A549 (cell line): ENCODE measurements at regions not wholly inside any gene's neighbourhood (a gene's known extent, or its start where the extent isn't known, plus 50 kb on each side); places are given as distances from the start of the nearest gene placed in this dataset.
A peak's percentile ranks its signal among the peaks of the same experiment; 100 is the strongest.

Experiments
- ATAC-seq, 2 experiments: fragments of 200-7000 bp in 1 of 2; fragments of >200 bp in 1 of 2; cut with Nextera tagmentation in 1 of 2; cut with Tn5 transposase in 1 of 2; 3 replicates each; pipeline versions ENCODE4 v1.8.0 to v1.9.1; 2018 to 2020; ENCODE audit warnings: mild to moderate bottlenecking in 1 of 2, moderate library complexity in 1 of 2
- CTCF ChIA-PET: fragments of 300-600 bp; sonication (Branson Sonifier 250); formaldehyde crosslinking; extraction: SDS; loops from one replicate; lab custom pipeline; 2021; ENCODE audit warnings: antibody characterized with exemption, inconsistent platforms; lab: Yijun Ruan, JAX
- POLR2A ChIA-PET: fragments of 350-600 bp; formaldehyde crosslinking; extraction: SDS; loops from one replicate; lab custom pipeline; 2021; ENCODE audit warnings: antibody characterized with exemption, inconsistent platforms; lab: Yijun Ruan, JAX
- DNase-seq, 2 experiments: peaks; one replicate each; pipeline versions ENCODE4 v3.0.0 to v3.0.0-alpha.2; 2011 to 2016; ENCODE audit warnings: low read depth in 1 of 2, low spot score in 1 of 2
- FAIRE-seq: peaks from 2 replicates; lab custom pipeline; 2011; peaks lifted over from hg19 to GRCh38; lab: Jason Lieb, UNC
- H3K27ac ChIP-seq, 2 experiments: fragments of >200 bp; sonication (Bioruptor Twin); formaldehyde crosslinking; 3 replicates each; pipeline ENCODE4 v1.5.1; 2016 to 2017
- H3K4me1 ChIP-seq: fragments of >200 bp; sonication (Bioruptor Twin); formaldehyde crosslinking; 3 replicates; pipeline ENCODE4 v1.6.1; 2016
- H3K4me2 ChIP-seq: fragments of >200 bp; sonication (Bioruptor Twin); formaldehyde crosslinking; 3 replicates; pipeline ENCODE4 v1.6.1; 2016
- H3K4me3 ChIP-seq: fragments of >200 bp; sonication (Bioruptor Twin); formaldehyde crosslinking; 3 replicates; pipeline ENCODE4 v1.5.1; 2016
- H3K9me3 ChIP-seq: fragments of >200 bp; sonication (Bioruptor Twin); formaldehyde crosslinking; 3 replicates; pipeline ENCODE4 v1.6.1; 2016
- CBX2 ChIP-seq: fragments of 200-600 bp; sonication (generic); IDR thresholded peaks from 2 replicates; pipeline ENCODE4 v1.6.1; 2016; ENCODE audit warnings: low read depth, mild to moderate bottlenecking, borderline replicate concordance
- CEBPB ChIP-seq, 2 experiments: fragments of >200 bp in 1 of 2; sonication (Bioruptor Twin) in 1 of 2; formaldehyde crosslinking in 1 of 2; IDR thresholded peaks; 2 replicates each; pipeline ENCODE4 v1.6.1; 2012 to 2016
- EHF ChIP-seq: fragments of 250-450 bp; sonication (Bioruptor Pico); IDR thresholded peaks from 2 replicates; pipeline ENCODE4 v1.5.0; 2020; ENCODE audit warnings: mild to moderate bottlenecking
- FOSL2 ChIP-seq, 2 experiments: fragments of 450-650 bp in 1 of 2; fragments of >200 bp in 1 of 2; sonication (Bioruptor Twin) in 1 of 2; formaldehyde crosslinking; IDR thresholded peaks; 2 replicates each; pipeline versions ENCODE4 v1.5.0 to v1.6.1; 2016 to 2020; ENCODE audit warnings: mild to moderate bottlenecking in 1 of 2, moderate library complexity in 1 of 2
- HEYL ChIP-seq: fragments of 250-450 bp; sonication (Bioruptor Pico); IDR thresholded peaks from 2 replicates; pipeline ENCODE4 v1.8.0; 2021; ENCODE audit warnings: mild to moderate bottlenecking, moderate library complexity
- HOXA7 ChIP-seq: fragments of 250-450 bp; sonication (Bioruptor Pico); IDR thresholded peaks from 2 replicates; pipeline ENCODE4 v1.5.0; 2020; ENCODE audit warnings: mild to moderate bottlenecking, moderate library complexity
- HOXB13 ChIP-seq: fragments of 250-450 bp; sonication (Bioruptor Pico); IDR thresholded peaks from 2 replicates; pipeline ENCODE4 v1.5.0; 2020; ENCODE audit warnings: low read depth, mild to moderate bottlenecking, moderate library complexity
- HOXB5 ChIP-seq: fragments of 250-450 bp; sonication (Bioruptor Pico); IDR thresholded peaks from 2 replicates; pipeline ENCODE4 v1.5.0; 2020; ENCODE audit warnings: mild to moderate bottlenecking, moderate library complexity
- KDM1A ChIP-seq: fragments of 200-600 bp; sonication (generic); IDR thresholded peaks from 2 replicates; pipeline ENCODE4 v1.6.1; 2016; ENCODE audit warnings: low read depth, mild to moderate bottlenecking
- KDM5A ChIP-seq: fragments of 200-600 bp; sonication (generic); IDR thresholded peaks from 2 replicates; pipeline ENCODE4 v1.6.1; 2016; ENCODE audit warnings: antibody characterized with exemption, mild to moderate bottlenecking
- MAFK ChIP-seq: fragments of 450-650 bp; IDR thresholded peaks from 2 replicates; pipeline ENCODE4 v1.6.1; 2014; ENCODE audit not compliant: partially characterized antibody
- NPAS2 ChIP-seq: fragments of 250-450 bp; sonication (Bioruptor Pico); IDR thresholded peaks from 2 replicates; pipeline ENCODE4 v1.8.0; 2022; ENCODE audit warnings: mild to moderate bottlenecking, moderate library complexity, borderline replicate concordance
- PHF8 ChIP-seq: fragments of 200-600 bp; sonication (generic); IDR thresholded peaks from 2 replicates; pipeline ENCODE4 v1.6.1; 2016; ENCODE audit warnings: low read depth, mild to moderate bottlenecking, antibody characterized with exemption, moderate library complexity, borderline replicate concordance
- RAD21 ChIP-seq, 2 experiments: fragments of >200 bp in 1 of 2; sonication (Bioruptor Twin) in 1 of 2; formaldehyde crosslinking in 1 of 2; IDR thresholded peaks in 1 of 2; conservative IDR thresholded peaks in 1 of 2; 2 replicates in 1 of 2; 3 replicates in 1 of 2; pipeline ENCODE4 v1.6.1; 2012 to 2018; ENCODE audit warnings: inconsistent platforms in 1 of 2
- RARB ChIP-seq: fragments of 250-450 bp; sonication (Bioruptor Pico); IDR thresholded peaks from 2 replicates; pipeline ENCODE4 v1.8.0; 2021; ENCODE audit warnings: mild to moderate bottlenecking, moderate library complexity
- RCOR1 ChIP-seq: fragments of 150-350 bp; IDR thresholded peaks from 2 replicates; pipeline ENCODE4 v1.6.1; 2014; ENCODE audit warnings: antibody characterized with exemption, low read length, low read depth
- ZFP36 ChIP-seq: fragments of 450-650 bp; IDR thresholded peaks from 2 replicates; pipeline ENCODE4 v1.6.1; 2014; ENCODE audit warnings: borderline replicate concordance; ENCODE audit not compliant: partially characterized antibody
- ZNF302 ChIP-seq: fragments of 250-450 bp; sonication (Bioruptor Pico); IDR thresholded peaks from 2 replicates; pipeline ENCODE4 v1.9.0; 2021; ENCODE audit warnings: inconsistent platforms, mild to moderate bottlenecking, moderate library complexity
- ZSCAN20 ChIP-seq: fragments of 250-450 bp; sonication (Bioruptor Pico); IDR thresholded peaks from 2 replicates; pipeline ENCODE4 v1.8.0; 2022; ENCODE audit warnings: mild to moderate bottlenecking, moderate library complexity
- WGBS: methylation state at CpG from one replicate; pipeline ENCODE4 v1.1.6; 2017; ENCODE audit errors: missing lambda C conversion rate; 5-methylcytosine and 5-hydroxymethylcytosine counted together
- TF ChIP-seq, protein P1 (sequence below): IDR thresholded peaks from 2 replicates; pipeline ENCODE4 v1.6.1; 2012
- TF ChIP-seq, protein P2 (sequence below): fragments of 450-650 bp; IDR thresholded peaks from 2 replicates; pipeline ENCODE4 v1.6.1; 2014; ENCODE audit warnings: antibody characterized with exemption
- TF ChIP-seq, protein P3 (sequence below): fragments of 200-600 bp; sonication (generic); IDR thresholded peaks from 2 replicates; pipeline ENCODE4 v1.6.1; 2016; ENCODE audit warnings: antibody characterized with exemption, mild to moderate bottlenecking, moderate library complexity
- TF ChIP-seq, protein P4 (sequence below): IDR thresholded peaks from 2 replicates; pipeline ENCODE4 v1.6.1; 2012; ENCODE audit warnings: low read depth, borderline replicate concordance
- TF ChIP-seq, protein P5 (sequence below): fragments of 150-350 bp; IDR thresholded peaks from 2 replicates; pipeline ENCODE4 v1.6.1; 2014; ENCODE audit warnings: low read depth, mild to moderate bottlenecking, low read length

DNA sequence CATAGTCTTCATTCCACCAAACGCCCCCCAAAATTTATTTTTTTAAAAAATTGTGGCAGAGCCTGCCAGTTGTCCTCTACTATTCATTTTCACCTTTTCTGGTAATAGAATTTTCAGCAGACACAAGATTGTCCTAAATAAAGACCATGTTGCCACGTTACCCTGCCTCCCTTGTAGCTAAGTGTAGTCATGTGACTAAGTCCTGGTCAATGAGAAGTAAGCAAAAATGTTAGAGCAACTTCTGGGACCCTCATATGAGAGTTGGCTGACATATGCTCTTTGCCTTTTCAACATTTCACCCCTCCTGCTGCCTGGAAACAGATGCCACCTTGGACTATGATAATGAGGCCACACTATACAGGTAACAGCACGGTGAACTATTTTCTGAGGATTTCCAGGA, 203.1 kb downstream of the PIK3R1 start:
- no peak overlapping the region for H3K4me3 ChIP-seq
- 68% methylated on average over 3 of the region's 3 CpGs for WGBS
- H3K9me3 ChIP-seq, result no peaks in the 10 kb centered on the region
- DNase-seq (no peak), ATAC-seq (no peak), FAIRE-seq (no peak)
- H3K27ac ChIP-seq, result no peak overlapping the region; a peak in 1 of 6 replicates
- H3K4me2 ChIP-seq, result no peak overlapping the region
- ChIA-PET CTCF (interaction anchor here (1.0 to 1.9 kb wide), 2 partner anchors 13 to 544 kb away, joined by 3 to 4 read pairs; no protein-coding TSS in a partner anchor), POLR2A (no interaction called here)
- H3K4me1 ChIP-seq, result peaks cover 15% of the 10 kb centered on the region
- TF ChIP-seq MAFK (no peak), CEBPB (IDR thresholded peaks at IDR 0.05) (no peak), ZFP36 (no peak)

DNA sequence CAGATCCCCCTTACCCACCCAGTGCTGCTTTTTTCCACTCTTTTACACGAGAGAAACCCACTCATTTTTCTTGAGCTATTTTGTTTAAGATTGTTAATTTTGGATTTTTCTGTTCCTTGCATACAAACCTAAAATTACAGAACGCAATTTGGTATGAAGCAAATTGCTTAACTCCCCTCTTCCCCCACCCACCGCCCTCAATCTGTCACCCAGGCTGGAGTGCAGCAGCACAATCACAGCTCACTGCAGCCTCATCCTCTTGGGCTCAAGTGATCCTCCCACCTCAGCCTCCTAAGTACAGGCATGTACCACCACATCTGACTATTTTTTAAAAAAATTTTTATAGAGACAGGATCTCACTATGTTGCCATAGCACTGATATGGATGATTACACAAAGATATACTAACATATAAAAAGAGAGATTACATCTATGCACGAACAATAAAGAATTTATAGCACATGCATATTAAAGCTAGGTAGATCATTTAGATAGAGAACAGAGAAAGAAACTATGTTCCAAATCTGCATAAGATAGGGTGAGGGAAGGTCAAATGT, 203.6 kb downstream of the PIK3R1 start:
- H3K4me2 ChIP-seq, result peak overlapping the region; percentile 46
- TF ChIP-seq, protein P1, sequence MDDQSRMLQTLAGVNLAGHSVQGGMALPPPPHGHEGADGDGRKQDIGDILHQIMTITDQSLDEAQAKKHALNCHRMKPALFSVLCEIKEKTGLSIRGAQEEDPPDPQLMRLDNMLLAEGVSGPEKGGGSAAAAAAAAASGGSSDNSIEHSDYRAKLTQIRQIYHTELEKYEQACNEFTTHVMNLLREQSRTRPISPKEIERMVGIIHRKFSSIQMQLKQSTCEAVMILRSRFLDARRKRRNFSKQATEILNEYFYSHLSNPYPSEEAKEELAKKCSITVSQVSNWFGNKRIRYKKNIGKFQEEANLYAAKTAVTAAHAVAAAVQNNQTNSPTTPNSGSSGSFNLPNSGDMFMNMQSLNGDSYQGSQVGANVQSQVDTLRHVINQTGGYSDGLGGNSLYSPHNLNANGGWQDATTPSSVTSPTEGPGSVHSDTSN, result no peak
- TF ChIP-seq FOSL2 (IDR thresholded peaks at IDR 0.05) (no peak), FOSL2 (CRISPR knock-in tag; IDR thresholded peaks at IDR 0.05) (no peak), KDM1A (no peak), EHF (CRISPR knock-in tag) (no peak), HEYL (no peak), HOXB13 (no peak), NPAS2 (CRISPR knock-in tag) (no peak), HOXA7 (CRISPR knock-in tag) (no peak), HOXB5 (CRISPR knock-in tag) (no peak), RARB (CRISPR knock-in tag) (no peak), ZNF302 (CRISPR knock-in tag) (no peak), KDM5A (no peak)
- TF ChIP-seq, protein P2, sequence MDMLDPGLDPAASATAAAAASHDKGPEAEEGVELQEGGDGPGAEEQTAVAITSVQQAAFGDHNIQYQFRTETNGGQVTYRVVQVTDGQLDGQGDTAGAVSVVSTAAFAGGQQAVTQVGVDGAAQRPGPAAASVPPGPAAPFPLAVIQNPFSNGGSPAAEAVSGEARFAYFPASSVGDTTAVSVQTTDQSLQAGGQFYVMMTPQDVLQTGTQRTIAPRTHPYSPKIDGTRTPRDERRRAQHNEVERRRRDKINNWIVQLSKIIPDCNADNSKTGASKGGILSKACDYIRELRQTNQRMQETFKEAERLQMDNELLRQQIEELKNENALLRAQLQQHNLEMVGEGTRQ, result no peak
- WGBS, result 60% methylated on average over 4 of the region's 4 CpGs
- H3K9me3 ChIP-seq, result no peaks in the 10 kb centered on the region
- ChIA-PET POLR2A (no interaction called here), CTCF (interaction anchor here (1.2 to 1.9 kb wide), 2 partner anchors 12 to 44 kb away, joined by 3 to 4 read pairs; no protein-coding TSS in a partner anchor)
- H3K27ac ChIP-seq, result peak overlapping the region; percentile 33 to 57; a peak in 2 of 6 replicates
- ATAC-seq, result no peak
- no peak overlapping the region for H3K4me3 ChIP-seq
- peaks cover 15% of the 10 kb centered on the region for H3K4me1 ChIP-seq
- no peak for FAIRE-seq
- DNase-seq, result no peak

DNA sequence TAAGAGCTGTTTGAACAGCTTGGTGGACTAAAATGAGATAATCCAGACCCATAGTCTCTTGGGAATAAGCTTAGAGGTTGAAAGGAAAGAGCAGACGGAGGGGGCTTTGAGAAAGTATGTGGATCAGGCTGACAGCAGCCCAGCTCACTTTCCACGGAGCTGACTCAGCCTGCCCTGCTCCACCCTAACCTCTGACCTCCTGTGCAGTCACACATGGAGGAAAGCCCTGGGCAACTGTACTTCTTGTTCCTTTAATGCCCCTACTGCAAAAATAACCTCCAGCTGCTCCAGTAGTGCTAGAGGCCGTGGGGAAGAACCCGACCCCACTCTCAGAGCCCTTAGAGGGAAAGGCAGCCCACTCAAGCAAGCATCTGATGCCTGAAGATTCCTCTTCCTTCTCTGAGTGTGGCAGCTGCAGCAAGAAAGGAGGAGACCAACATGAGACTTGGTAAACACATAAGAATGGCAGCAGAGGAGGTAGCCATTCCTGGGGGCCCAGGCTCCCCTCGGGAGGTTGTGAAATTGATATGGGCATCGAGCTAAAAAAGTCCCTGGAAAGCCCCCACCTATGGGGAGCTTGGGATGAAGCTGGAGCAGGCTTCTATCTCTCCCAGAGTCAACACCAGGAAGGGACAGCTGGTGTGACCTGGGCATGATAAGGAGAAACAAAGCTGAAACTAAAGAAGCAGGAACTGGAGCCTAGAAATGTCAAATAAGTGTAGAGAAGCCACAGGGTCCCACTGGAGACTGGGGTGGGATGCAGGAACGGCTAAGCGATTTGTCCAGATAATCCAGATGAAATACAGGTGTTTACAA, 204.3 kb downstream of the PIK3R1 start:
- Histone ChIP-seq H3K4me3 (no peak overlapping the region), H3K9me3 (no peaks in the 10 kb centered on the region), H3K4me1 (peaks cover 15% of the 10 kb centered on the region), H3K27ac (peak overlapping the region; percentile 33 to 57; a peak in 3 of 6 replicates), H3K4me2 (peak overlapping the region; percentile 46)
- WGBS, result 36% methylated on average over 8 of the region's 8 CpGs
- POLR2A ChIA-PET, result no interaction called here
- no peak for FAIRE-seq
- DNase-seq, result no peak
- ATAC-seq, result peak in 1 of 2 experiments; percentile 43; a peak in 1 of 6 replicates
- CTCF ChIA-PET, result interaction anchor here (1.2 to 1.9 kb wide), 2 partner anchors 12 to 45 kb away, joined by 3 to 4 read pairs; no protein-coding TSS in a partner anchor
- TF ChIP-seq CBX2 (no peak), RCOR1 (no peak), RAD21 (conservative IDR thresholded peaks at IDR 0.05 in 1 of 2, IDR thresholded peaks at IDR 0.05 in 1 of 2) (no peak), HOXA7 (CRISPR knock-in tag) (no peak), MAFK (no peak), ZSCAN20 (CRISPR knock-in tag) (no peak), KDM1A (no peak), PHF8 (no peak), EHF (CRISPR knock-in tag) (no peak)
- TF ChIP-seq, protein P3, sequence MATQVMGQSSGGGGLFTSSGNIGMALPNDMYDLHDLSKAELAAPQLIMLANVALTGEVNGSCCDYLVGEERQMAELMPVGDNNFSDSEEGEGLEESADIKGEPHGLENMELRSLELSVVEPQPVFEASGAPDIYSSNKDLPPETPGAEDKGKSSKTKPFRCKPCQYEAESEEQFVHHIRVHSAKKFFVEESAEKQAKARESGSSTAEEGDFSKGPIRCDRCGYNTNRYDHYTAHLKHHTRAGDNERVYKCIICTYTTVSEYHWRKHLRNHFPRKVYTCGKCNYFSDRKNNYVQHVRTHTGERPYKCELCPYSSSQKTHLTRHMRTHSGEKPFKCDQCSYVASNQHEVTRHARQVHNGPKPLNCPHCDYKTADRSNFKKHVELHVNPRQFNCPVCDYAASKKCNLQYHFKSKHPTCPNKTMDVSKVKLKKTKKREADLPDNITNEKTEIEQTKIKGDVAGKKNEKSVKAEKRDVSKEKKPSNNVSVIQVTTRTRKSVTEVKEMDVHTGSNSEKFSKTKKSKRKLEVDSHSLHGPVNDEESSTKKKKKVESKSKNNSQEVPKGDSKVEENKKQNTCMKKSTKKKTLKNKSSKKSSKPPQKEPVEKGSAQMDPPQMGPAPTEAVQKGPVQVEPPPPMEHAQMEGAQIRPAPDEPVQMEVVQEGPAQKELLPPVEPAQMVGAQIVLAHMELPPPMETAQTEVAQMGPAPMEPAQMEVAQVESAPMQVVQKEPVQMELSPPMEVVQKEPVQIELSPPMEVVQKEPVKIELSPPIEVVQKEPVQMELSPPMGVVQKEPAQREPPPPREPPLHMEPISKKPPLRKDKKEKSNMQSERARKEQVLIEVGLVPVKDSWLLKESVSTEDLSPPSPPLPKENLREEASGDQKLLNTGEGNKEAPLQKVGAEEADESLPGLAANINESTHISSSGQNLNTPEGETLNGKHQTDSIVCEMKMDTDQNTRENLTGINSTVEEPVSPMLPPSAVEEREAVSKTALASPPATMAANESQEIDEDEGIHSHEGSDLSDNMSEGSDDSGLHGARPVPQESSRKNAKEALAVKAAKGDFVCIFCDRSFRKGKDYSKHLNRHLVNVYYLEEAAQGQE, result no peak
- TF ChIP-seq, protein P4, sequence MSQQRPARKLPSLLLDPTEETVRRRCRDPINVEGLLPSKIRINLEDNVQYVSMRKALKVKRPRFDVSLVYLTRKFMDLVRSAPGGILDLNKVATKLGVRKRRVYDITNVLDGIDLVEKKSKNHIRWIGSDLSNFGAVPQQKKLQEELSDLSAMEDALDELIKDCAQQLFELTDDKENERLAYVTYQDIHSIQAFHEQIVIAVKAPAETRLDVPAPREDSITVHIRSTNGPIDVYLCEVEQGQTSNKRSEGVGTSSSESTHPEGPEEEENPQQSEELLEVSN, result no peak
- TF ChIP-seq, protein P5, sequence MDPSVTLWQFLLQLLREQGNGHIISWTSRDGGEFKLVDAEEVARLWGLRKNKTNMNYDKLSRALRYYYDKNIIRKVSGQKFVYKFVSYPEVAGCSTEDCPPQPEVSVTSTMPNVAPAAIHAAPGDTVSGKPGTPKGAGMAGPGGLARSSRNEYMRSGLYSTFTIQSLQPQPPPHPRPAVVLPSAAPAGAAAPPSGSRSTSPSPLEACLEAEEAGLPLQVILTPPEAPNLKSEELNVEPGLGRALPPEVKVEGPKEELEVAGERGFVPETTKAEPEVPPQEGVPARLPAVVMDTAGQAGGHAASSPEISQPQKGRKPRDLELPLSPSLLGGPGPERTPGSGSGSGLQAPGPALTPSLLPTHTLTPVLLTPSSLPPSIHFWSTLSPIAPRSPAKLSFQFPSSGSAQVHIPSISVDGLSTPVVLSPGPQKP, result no peak
